GM23338 (cell line): ENCODE measurements at regions not wholly inside any gene's neighbourhood (a gene's known extent, or its start where the extent isn't known, plus 50 kb on each side); places are given as distances from the start of the nearest gene placed in this dataset.
A peak's percentile ranks its signal among the peaks of the same experiment; 100 is the strongest.

Source experiments
- ATAC-seq: fragments of 200-7000 bp; cut with Tn5 transposase; 3 replicates; pipeline ENCODE4 v1.9.1; 2020
- DNase-seq: peaks from one replicate; pipeline ENCODE4 v3.0.0-alpha.2; 2015; ENCODE audit warnings: low spot score
- H2AFZ ChIP-seq: fragments of 200-600 bp; sonication (generic); 2 replicates; pipeline ENCODE4 v1.8.0; 2016; ENCODE audit warnings: antibody characterized with exemption, mild to moderate bottlenecking, moderate library complexity
- H3F3A ChIP-seq: fragments of 200-600 bp; sonication (generic); replicated peaks from 2 replicates; pipeline ENCODE4 v1.8.0; 2017; ENCODE audit warnings: antibody characterized with exemption, mixed run types, low read depth
- H3K27ac ChIP-seq: fragments of 200-600 bp; sonication (generic); 2 replicates; pipeline ENCODE4 v1.6.1; 2016; ENCODE audit warnings: low read depth
- H3K27me3 ChIP-seq: fragments of 200-600 bp; sonication (generic); 2 replicates; pipeline ENCODE4 v1.8.0; 2016; ENCODE audit warnings: mild to moderate bottlenecking, mixed run types, moderate library complexity; ENCODE audit not compliant: insufficient read depth
- H3K36me3 ChIP-seq: fragments of 200-600 bp; sonication (generic); 2 replicates; pipeline ENCODE4 v1.8.0; 2016; ENCODE audit warnings: mild to moderate bottlenecking; ENCODE audit not compliant: insufficient read depth
- H3K4me1 ChIP-seq: fragments of 200-600 bp; sonication (generic); 2 replicates; pipeline ENCODE4 v1.8.0; 2016; ENCODE audit warnings: mild to moderate bottlenecking, moderate library complexity; ENCODE audit not compliant: insufficient read depth
- H3K4me2 ChIP-seq: fragments of 200-600 bp; sonication (generic); 2 replicates; pipeline ENCODE4 v1.7.1; 2017; ENCODE audit warnings: mixed run types
- H3K4me3 ChIP-seq: fragments of 200-600 bp; sonication (generic); 2 replicates; pipeline ENCODE4 v1.6.1; 2016; ENCODE audit warnings: mixed run types
- H3K79me2 ChIP-seq: fragments of 200-600 bp; sonication (generic); replicated peaks from 2 replicates; pipeline ENCODE4 v1.8.0; 2017; ENCODE audit warnings: mild to moderate bottlenecking; ENCODE audit not compliant: insufficient read depth
- H3K9me2 ChIP-seq: fragments of 200-600 bp; sonication (generic); 2 replicates; pipeline ENCODE4 v1.8.0; 2017; ENCODE audit not compliant: insufficient read depth
- H4K20me1 ChIP-seq: fragments of 200-600 bp; sonication (generic); replicated peaks from 2 replicates; pipeline ENCODE4 v1.8.0; 2017; ENCODE audit warnings: mild to moderate bottlenecking; ENCODE audit not compliant: insufficient read depth
- H3K27ac Mint-ChIP-seq: 2 replicates; pipeline ENCODE4 v1.8.0; 2020; ENCODE audit warnings: inconsistent platforms, mild to moderate bottlenecking, moderate library complexity, mixed read lengths
- H3K27me3 Mint-ChIP-seq: 3 replicates; pipeline ENCODE4 v1.8.0; 2022; ENCODE audit warnings: low read depth, mild to moderate bottlenecking, moderate library complexity, mixed read lengths, inconsistent platforms; ENCODE audit not compliant: insufficient read depth, poor library complexity
- H3K36me3 Mint-ChIP-seq: 3 replicates; pipeline ENCODE4 v1.8.0; 2021; ENCODE audit warnings: low read depth, mild to moderate bottlenecking, inconsistent platforms, moderate library complexity, mixed read lengths
- H3K4me1 Mint-ChIP-seq: 3 replicates; pipeline ENCODE4 v1.8.0; 2020; ENCODE audit warnings: mild to moderate bottlenecking, inconsistent platforms, mixed read lengths
- H3K4me3 Mint-ChIP-seq: 3 replicates; pipeline ENCODE4 v1.8.0; 2021; ENCODE audit warnings: moderate library complexity, mild to moderate bottlenecking, inconsistent platforms, mixed read lengths
- H3K9me3 Mint-ChIP-seq: 3 replicates; pipeline ENCODE4 v1.8.0; 2020; ENCODE audit warnings: moderate library complexity, mild to moderate bottlenecking, inconsistent platforms, mixed read lengths
- CREB1 ChIP-seq: fragments of 250-450 bp; sonication (Bioruptor Pico); IDR thresholded peaks from 2 replicates; pipeline ENCODE4 v1.5.0; 2020; ENCODE audit warnings: low read depth, mild to moderate bottlenecking, moderate library complexity
- CTCF ChIP-seq, 2 experiments: fragments of 200-600 bp in 1 of 2; sonication (generic) in 1 of 2; conservative IDR thresholded peaks; 2 replicates each; pipeline versions ENCODE4 v1.5.1 to v1.6.1; 2016 to 2017; ENCODE audit warnings: antibody characterized with exemption in 2 of 2, low read depth in 2 of 2, mild to moderate bottlenecking in 2 of 2, moderate library complexity in 1 of 2
- EZH2 ChIP-seq: fragments of 200-600 bp; sonication (generic); IDR thresholded peaks from one replicate; pipeline ENCODE4 v1.8.0; 2017; ENCODE audit warnings: antibody characterized with exemption, mild to moderate bottlenecking, low read depth; ENCODE audit not compliant: unreplicated experiment
- JUNB ChIP-seq: IDR thresholded peaks from one replicate; pipeline ENCODE4 v1.6.1; 2016; ENCODE audit warnings: antibody characterized with exemption; ENCODE audit not compliant: unreplicated experiment
- NANOG ChIP-seq: IDR thresholded peaks from 2 replicates; pipeline ENCODE4 v1.6.1; 2016; ENCODE audit warnings: antibody characterized with exemption, borderline replicate concordance
- ZNF462 ChIP-seq: fragments of 250-450 bp; sonication (Bioruptor Pico); IDR thresholded peaks from 2 replicates; pipeline ENCODE4 v1.5.0; 2020; ENCODE audit warnings: mild to moderate bottlenecking, moderate library complexity
- TF ChIP-seq, protein P1 (sequence below): IDR thresholded peaks from one replicate; pipeline ENCODE4 v1.6.1; 2018; ENCODE audit warnings: antibody characterized with exemption; ENCODE audit not compliant: unreplicated experiment

GRCh38 chr9:129312251-129313122 is 134.4 kb upstream of the IER5L start (continued):
- TF ChIP-seq ZNF462 (CRISPR knock-in tag) (no peak), NANOG (no peak)

DNA sequence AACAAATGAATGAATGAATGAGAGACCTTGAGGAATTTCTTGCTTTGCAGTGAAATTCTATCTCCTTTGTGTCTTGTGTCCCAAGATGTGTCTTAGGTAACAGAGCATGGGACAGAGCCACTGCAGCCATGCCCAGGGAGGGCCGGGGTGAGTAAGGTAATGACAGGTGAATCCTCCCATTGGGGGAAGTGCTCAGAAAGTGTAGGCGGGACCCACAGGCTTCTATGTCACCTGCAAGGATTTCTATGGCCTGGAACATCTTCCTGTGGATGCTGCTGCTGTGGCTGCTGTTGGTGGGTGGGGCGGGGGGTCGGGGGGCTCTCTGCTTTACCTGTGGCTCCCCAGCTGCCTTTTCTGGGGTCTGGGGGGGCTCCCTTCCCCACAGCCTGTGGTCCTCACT is 133.6 kb upstream of the IER5L start:
- DNase-seq (no peak), ATAC-seq (peak; percentile 39; the same call in 2 of the 3 replicates)
- no peaks in the 10 kb centered on the region for H3K36me3 Mint-ChIP-seq
- Histone ChIP-seq H3F3A (no peaks in the 10 kb centered on the region), H3K4me2 (no peak overlapping the region), H3K4me1 (no peaks in the 10 kb centered on the region), H4K20me1 (no peaks in the 10 kb centered on the region), H3K9me2 (no peaks in the 10 kb centered on the region), H3K27me3 (no peaks in the 10 kb centered on the region), H3K36me3 (no peaks in the 10 kb centered on the region), H3K4me3 (no peak overlapping the region), H3K79me2 (no peaks in the 10 kb centered on the region), H3K27ac (no peak overlapping the region), H2AFZ (no peak overlapping the region)
- H3K4me1 Mint-ChIP-seq: peaks cover 5% of the 10 kb centered on the region
- peaks cover 6% of the 10 kb centered on the region for H3K9me3 Mint-ChIP-seq
- TF ChIP-seq, protein P1, sequence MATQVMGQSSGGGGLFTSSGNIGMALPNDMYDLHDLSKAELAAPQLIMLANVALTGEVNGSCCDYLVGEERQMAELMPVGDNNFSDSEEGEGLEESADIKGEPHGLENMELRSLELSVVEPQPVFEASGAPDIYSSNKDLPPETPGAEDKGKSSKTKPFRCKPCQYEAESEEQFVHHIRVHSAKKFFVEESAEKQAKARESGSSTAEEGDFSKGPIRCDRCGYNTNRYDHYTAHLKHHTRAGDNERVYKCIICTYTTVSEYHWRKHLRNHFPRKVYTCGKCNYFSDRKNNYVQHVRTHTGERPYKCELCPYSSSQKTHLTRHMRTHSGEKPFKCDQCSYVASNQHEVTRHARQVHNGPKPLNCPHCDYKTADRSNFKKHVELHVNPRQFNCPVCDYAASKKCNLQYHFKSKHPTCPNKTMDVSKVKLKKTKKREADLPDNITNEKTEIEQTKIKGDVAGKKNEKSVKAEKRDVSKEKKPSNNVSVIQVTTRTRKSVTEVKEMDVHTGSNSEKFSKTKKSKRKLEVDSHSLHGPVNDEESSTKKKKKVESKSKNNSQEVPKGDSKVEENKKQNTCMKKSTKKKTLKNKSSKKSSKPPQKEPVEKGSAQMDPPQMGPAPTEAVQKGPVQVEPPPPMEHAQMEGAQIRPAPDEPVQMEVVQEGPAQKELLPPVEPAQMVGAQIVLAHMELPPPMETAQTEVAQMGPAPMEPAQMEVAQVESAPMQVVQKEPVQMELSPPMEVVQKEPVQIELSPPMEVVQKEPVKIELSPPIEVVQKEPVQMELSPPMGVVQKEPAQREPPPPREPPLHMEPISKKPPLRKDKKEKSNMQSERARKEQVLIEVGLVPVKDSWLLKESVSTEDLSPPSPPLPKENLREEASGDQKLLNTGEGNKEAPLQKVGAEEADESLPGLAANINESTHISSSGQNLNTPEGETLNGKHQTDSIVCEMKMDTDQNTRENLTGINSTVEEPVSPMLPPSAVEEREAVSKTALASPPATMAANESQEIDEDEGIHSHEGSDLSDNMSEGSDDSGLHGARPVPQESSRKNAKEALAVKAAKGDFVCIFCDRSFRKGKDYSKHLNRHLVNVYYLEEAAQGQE: no peak
- TF ChIP-seq EZH2: no peak
- no peak for TF ChIP-seq CTCF (conservative IDR thresholded peaks at IDR 0.05; ENCODE audit: low read depth in 2 of 2)
- TF ChIP-seq CREB1 (CRISPR knock-in tag): no peak
- TF ChIP-seq JUNB: no peak
- no peak overlapping the region for H3K27ac Mint-ChIP-seq
- H3K4me3 Mint-ChIP-seq: no peak overlapping the region; the same call in 2 of the 3 replicates
- peaks cover 15% of the 10 kb centered on the region for H3K27me3 Mint-ChIP-seq
